ENCODE measurements at regions not wholly inside any gene's neighbourhood (a gene's known extent, or its start where the extent isn't known, plus 50 kb on each side); places are given as distances from the start of the nearest gene placed in this dataset.

DNA sequence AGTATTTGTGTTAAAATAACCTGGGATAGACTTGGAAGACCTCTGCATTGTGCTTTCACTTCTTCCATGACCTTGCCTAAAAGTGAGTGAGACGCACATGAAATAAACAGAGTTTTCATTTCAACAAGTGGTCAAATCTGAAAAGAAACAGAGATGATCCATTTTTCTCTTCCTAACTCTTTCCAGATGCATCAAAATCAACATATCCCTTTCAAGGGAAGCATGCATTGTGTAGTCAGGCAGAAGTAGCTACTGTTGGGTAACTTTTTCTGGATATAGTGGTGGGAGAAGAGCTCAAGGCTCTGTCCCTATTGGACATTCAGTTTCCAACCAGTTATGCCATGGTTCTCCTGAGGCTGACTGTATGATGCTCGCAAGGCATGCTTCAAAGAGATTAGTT lies 233.0 kb upstream of the JAG1 start:
- DNase-seq (ENCODE audit: low spot score): no peak
- no peaks in the 10 kb centered on the region for H3K9me3 ChIP-seq
- TF ChIP-seq, protein P1, sequence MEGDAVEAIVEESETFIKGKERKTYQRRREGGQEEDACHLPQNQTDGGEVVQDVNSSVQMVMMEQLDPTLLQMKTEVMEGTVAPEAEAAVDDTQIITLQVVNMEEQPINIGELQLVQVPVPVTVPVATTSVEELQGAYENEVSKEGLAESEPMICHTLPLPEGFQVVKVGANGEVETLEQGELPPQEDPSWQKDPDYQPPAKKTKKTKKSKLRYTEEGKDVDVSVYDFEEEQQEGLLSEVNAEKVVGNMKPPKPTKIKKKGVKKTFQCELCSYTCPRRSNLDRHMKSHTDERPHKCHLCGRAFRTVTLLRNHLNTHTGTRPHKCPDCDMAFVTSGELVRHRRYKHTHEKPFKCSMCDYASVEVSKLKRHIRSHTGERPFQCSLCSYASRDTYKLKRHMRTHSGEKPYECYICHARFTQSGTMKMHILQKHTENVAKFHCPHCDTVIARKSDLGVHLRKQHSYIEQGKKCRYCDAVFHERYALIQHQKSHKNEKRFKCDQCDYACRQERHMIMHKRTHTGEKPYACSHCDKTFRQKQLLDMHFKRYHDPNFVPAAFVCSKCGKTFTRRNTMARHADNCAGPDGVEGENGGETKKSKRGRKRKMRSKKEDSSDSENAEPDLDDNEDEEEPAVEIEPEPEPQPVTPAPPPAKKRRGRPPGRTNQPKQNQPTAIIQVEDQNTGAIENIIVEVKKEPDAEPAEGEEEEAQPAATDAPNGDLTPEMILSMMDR (IDR thresholded peaks at IDR 0.05): no peak
- no peaks in the 10 kb centered on the region for H3K27me3 ChIP-seq
- H3K4me3 ChIP-seq: no peak overlapping the region
- peaks cover 0 to 6% of the 10 kb centered on the region in 2 donors for H3K4me1 ChIP-seq
- H3K27ac ChIP-seq: no peak overlapping the region
- H3K36me3 ChIP-seq: no peaks in the 10 kb centered on the region

DNA sequence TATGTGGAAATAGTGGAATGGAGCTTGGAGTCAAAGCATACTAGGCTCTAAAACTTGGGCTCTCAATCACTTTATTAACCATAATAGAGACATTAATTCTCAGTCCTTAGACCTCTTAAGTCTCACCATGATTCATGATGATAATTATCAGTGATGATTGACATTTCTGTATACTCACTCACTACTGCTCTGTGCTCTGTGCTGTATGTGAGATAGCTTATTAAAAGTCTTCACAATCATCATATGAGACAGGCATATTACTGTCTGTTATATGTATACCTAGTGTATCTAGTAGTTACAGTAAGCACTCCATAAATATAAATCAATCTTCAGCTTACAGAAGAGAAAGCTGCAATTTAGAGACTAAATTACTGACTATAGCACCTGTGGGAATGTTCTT lies 236.0 kb upstream of the JAG1 start:
- Histone ChIP-seq H3K4me3 (no peak overlapping the region), H3K9me3 (no peaks in the 10 kb centered on the region), H3K27me3 (no peaks in the 10 kb centered on the region), H3K4me1 (no peaks in the 10 kb centered on the region), H3K27ac (no peak overlapping the region), H3K36me3 (no peaks in the 10 kb centered on the region)
- DNase-seq (ENCODE audit: low spot score): no peak
- TF ChIP-seq, protein P1 (IDR thresholded peaks at IDR 0.05): no peak

DNA sequence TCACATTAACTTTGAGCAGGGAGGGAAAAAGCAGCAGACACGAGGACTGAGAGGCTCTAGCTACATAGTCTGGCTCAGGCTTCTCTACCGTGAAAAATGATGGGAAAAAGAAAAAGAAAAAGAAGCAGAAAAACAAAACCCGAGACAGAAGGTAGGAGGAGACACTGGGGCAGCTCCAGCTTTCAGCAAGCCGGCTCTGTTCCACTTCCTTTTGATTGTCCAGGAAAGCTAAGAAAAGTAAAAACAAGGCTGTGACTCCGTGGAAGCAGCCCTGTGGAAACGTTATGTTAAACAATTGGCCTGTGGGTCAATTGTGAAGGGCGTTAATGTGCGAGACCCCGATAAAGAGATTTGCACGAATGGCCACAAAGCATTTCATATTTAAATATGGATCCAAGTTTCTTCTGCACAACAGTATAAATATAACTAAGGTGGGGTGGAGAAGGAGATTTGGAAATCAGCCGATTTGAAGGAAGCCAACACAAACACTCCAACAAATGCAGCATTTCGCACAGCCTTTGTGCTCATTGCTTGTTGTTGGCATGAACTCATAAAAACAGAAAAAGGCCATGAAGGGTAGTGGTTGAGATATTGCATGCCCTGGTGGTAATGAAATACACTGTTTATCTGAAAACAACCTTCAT lies 236.9 kb upstream of the JAG1 start:
- Histone ChIP-seq H3K4me1 (no peaks in the 10 kb centered on the region), H3K4me3 (peak overlapping the region in 1 of 2 donors; percentile 12), H3K27ac (peak overlapping the region; percentile 51 to 52), H3K27me3 (no peaks in the 10 kb centered on the region), H3K9me3 (no peaks in the 10 kb centered on the region), H3K36me3 (no peaks in the 10 kb centered on the region)
- DNase-seq (ENCODE audit: low spot score): no peak
- TF ChIP-seq, protein P1 (IDR thresholded peaks at IDR 0.05): no peak

DNA sequence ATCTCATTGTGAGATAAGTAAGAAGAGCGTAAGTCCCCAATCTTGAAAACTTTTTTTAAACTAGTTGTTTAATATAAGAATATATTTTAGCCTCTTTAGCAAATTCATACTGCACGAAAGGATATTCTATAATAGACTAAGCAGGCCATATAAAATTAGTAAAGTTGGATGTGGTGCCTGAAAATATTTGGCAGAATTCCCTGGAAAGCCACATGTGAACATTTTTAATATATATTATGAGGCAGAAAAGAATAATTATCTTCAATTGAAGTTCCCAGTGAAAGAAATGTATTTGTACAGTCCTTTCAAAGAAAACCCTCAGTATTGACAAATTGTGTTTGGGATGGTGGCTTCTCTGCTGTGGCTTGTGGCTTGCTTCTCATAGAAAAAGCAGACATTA lies 237.5 kb upstream of the JAG1 start:
- H3K27ac ChIP-seq: peak overlapping the region in 1 of 2 donors; percentile 52
- TF ChIP-seq, protein P1 (IDR thresholded peaks at IDR 0.05): no peak

DNA sequence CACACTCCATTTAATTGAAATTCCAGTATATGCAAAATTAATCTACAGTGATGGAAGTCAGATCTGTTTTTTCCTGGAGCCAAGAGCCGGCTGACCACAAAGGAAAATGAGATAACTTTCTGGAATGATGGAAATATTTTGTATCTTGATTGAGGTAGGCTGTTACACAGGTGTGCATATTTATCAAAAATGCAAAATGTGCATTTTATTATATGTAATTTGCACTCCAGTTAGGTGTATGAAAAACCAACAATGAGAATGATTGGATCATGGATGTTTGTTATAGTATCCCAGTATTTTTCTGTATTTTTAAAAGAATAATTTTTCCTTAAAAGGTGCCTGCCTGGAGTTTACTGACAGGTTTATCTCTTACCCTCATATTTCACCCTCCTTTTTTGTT lies 242.0 kb upstream of the JAG1 start:
- DNase-seq (ENCODE audit: low spot score): no peak
- H3K36me3 ChIP-seq: no peaks in the 10 kb centered on the region
- TF ChIP-seq, protein P1 (IDR thresholded peaks at IDR 0.05): no peak
- H3K4me1 ChIP-seq: no peaks in the 10 kb centered on the region
- H3K27me3 ChIP-seq: no peaks in the 10 kb centered on the region
- H3K4me3 ChIP-seq: no peak overlapping the region
- no peak overlapping the region for H3K27ac ChIP-seq
- no peaks in the 10 kb centered on the region for H3K9me3 ChIP-seq

More for the DNA sequence above, 237.5 kb upstream of the JAG1 start:
- no peaks in the 10 kb centered on the region for H3K27me3 ChIP-seq
- no peaks in the 10 kb centered on the region for H3K36me3 ChIP-seq
- H3K4me1 ChIP-seq: no peaks in the 10 kb centered on the region
- no peaks in the 10 kb centered on the region for H3K9me3 ChIP-seq
- H3K4me3 ChIP-seq: no peak overlapping the region
- DNase-seq (ENCODE audit: low spot score): no peak

DNA sequence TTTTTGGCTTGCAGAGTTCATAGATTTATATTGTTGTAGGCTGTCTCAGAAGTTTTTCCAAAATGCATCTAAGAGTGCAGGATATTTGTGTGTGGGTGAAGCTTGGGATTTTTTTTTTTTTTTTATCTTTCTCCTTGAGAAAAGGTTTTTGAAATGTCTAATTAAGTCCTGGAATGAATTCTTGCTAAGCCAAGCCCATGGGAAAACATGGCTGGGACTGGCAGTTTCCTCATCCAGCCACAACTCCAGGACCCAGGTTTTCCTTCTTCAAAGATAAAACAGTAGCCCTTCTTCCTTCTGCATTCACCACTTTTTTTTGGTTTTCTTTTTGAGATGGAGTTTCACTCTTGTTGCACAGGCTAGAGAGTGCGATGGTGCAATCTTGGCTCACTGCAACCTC lies 242.5 kb upstream of the JAG1 start:
- Histone ChIP-seq H3K4me3 (no peak overlapping the region), H3K9me3 (no peaks in the 10 kb centered on the region), H3K36me3 (no peaks in the 10 kb centered on the region), H3K4me1 (no peaks in the 10 kb centered on the region), H3K27ac (no peak overlapping the region), H3K27me3 (no peaks in the 10 kb centered on the region)
- TF ChIP-seq, protein P1 (IDR thresholded peaks at IDR 0.05): no peak
- DNase-seq (ENCODE audit: low spot score): no peak

Measured in right atrium auricular region (tissue), 2 donors.